Parathyroid adenoma (tissue), 2 donors: ENCODE measurements at regions not wholly inside any gene's neighbourhood (a gene's known extent, or its start where the extent isn't known, plus 50 kb on each side); places are given as distances from the start of the nearest gene placed in this dataset.
"Not testable (repeated sequence)": the region's sequence is repeated elsewhere in the genome, so short reads cannot be mapped to it uniquely, and the experiment has no call there.

Experiments
- H2AFZ ChIP-seq: fragments of 300-600 bp; sonication (generic); one replicate; pipeline ENCODE4 v1.7.0; 2017; ENCODE audit warnings: antibody characterized with exemption, mild to moderate bottlenecking
- H3K27ac ChIP-seq: fragments of 300-600 bp; sonication (generic); one replicate; pipeline ENCODE4 v1.7.0; 2017
- H3K27me3 ChIP-seq: fragments of 300-600 bp; sonication (generic); one replicate; pipeline ENCODE4 v1.7.0; 2017; ENCODE audit warnings: low read length; ENCODE audit not compliant: control insufficient read depth, insufficient read depth
- H3K36me3 ChIP-seq: fragments of 300-600 bp; sonication (generic); one replicate; pipeline ENCODE4 v1.7.0; 2017; ENCODE audit warnings: low read length; ENCODE audit not compliant: control insufficient read depth, insufficient read depth
- H3K4me1 ChIP-seq: fragments of 300-600 bp; sonication (generic); one replicate; pipeline ENCODE4 v1.7.0; 2017; ENCODE audit warnings: control low read depth
- H3K4me2 ChIP-seq: fragments of 300-600 bp; sonication (generic); one replicate; pipeline ENCODE4 v1.7.0; 2017; ENCODE audit warnings: low read length
- H3K4me3 ChIP-seq: fragments of 300-600 bp; sonication (generic); one replicate; pipeline ENCODE4 v1.7.0; 2017; ENCODE audit warnings: low read depth, low read length
- H3K79me2 ChIP-seq: fragments of 300-600 bp; sonication (generic); one replicate; pipeline ENCODE4 v1.7.0; 2017; ENCODE audit warnings: control low read depth
- H3K9ac ChIP-seq: fragments of 300-600 bp; sonication (generic); one replicate; pipeline ENCODE4 v1.7.0; 2017; ENCODE audit warnings: mild to moderate bottlenecking
- H3K9me3 ChIP-seq: fragments of 300-600 bp; sonication (generic); one replicate; pipeline ENCODE4 v1.7.0; 2017; ENCODE audit warnings: low read length; ENCODE audit not compliant: control insufficient read depth
- CTCF ChIP-seq: fragments of 300-600 bp; sonication (generic); IDR thresholded peaks from one replicate; pipeline ENCODE4 v1.7.0; 2017; ENCODE audit warnings: antibody characterized with exemption, mild to moderate bottlenecking
- donor health status: primary hyperparathyroidism.

GRCh38 chr9:715743-716400, 125.6 kb upstream of the DMRT1 start:
- no peak for TF ChIP-seq CTCF
- Histone ChIP-seq H3K4me1 (no peaks in the 10 kb centered on the region), H3K79me2 (no peaks in the 10 kb centered on the region), H3K36me3 (no peaks in the 10 kb centered on the region), H3K9me3 (no peaks in the 10 kb centered on the region), H3K4me2 (no peak overlapping the region), H3K4me3 (no peak overlapping the region), H3K9ac (no peak overlapping the region), H2AFZ (no peak overlapping the region), H3K27ac (no peak overlapping the region), H3K27me3 (no peaks in the 10 kb centered on the region)

- no peak overlapping the region for H3K4me3 ChIP-seq
- H3K27me3 ChIP-seq = no peaks in the 10 kb centered on the region
- H3K4me2 ChIP-seq = no peak overlapping the region
- no peak overlapping the region for H3K9ac ChIP-seq
- TF ChIP-seq CTCF = no peak
- no peak overlapping the region for H2AFZ ChIP-seq
- H3K27ac ChIP-seq = no peak overlapping the region
- H3K9me3 ChIP-seq = no peaks in the 10 kb centered on the region
- no peaks in the 10 kb centered on the region for H3K4me1 ChIP-seq
- no peaks in the 10 kb centered on the region for H3K36me3 ChIP-seq
- H3K79me2 ChIP-seq = no peaks in the 10 kb centered on the region
Observed at GRCh38 chr9:717722-718121, 123.8 kb upstream of the DMRT1 start.

- Histone ChIP-seq H3K9ac (no peak overlapping the region), H3K4me1 (no peaks in the 10 kb centered on the region)
Observed at GRCh38 chr9:720239-720881, 121.1 kb upstream of the DMRT1 start.

GRCh38 chr9:722388-722980, 119.0 kb upstream of the DMRT1 start:
- no peaks in the 10 kb centered on the region for H3K9me3 ChIP-seq
- H3K4me2 ChIP-seq = no peak overlapping the region
- H3K9ac ChIP-seq = no peak overlapping the region
- H3K27ac ChIP-seq = no peak overlapping the region
- no peak overlapping the region for H2AFZ ChIP-seq
- no peak for TF ChIP-seq CTCF
- no peaks in the 10 kb centered on the region for H3K36me3 ChIP-seq
- no peaks in the 10 kb centered on the region for H3K27me3 ChIP-seq
- no peaks in the 10 kb centered on the region for H3K79me2 ChIP-seq
- H3K4me1 ChIP-seq = no peaks in the 10 kb centered on the region
- no peak overlapping the region for H3K4me3 ChIP-seq

More at GRCh38 chr9:720239-720881, 121.1 kb upstream of the DMRT1 start:
- Histone ChIP-seq H3K4me3 (no peak overlapping the region), H3K27ac (no peak overlapping the region), H3K36me3 (no peaks in the 10 kb centered on the region), H3K79me2 (no peaks in the 10 kb centered on the region), H3K27me3 (no peaks in the 10 kb centered on the region), H3K9me3 (no peaks in the 10 kb centered on the region), H2AFZ (no peak overlapping the region), H3K4me2 (no peak overlapping the region)
- no peak for TF ChIP-seq CTCF

GRCh38 chr9:724461-724860, 117.0 kb upstream of the DMRT1 start:
- H3K27ac ChIP-seq, H3K36me3 ChIP-seq, H3K79me2 ChIP-seq, H3K4me2 ChIP-seq, H2AFZ ChIP-seq, H3K4me3 ChIP-seq, H3K9ac ChIP-seq, H3K27me3 ChIP-seq, H3K9me3 ChIP-seq, H3K4me1 ChIP-seq: not testable (repeated sequence)
